HG03095 (cell line): ENCODE measurements at regions not wholly inside any gene's neighbourhood (a gene's known extent, or its start where the extent isn't known, plus 50 kb on each side); places are given as distances from the start of the nearest gene placed in this dataset.
A peak's percentile ranks its signal among the peaks of the same experiment; 100 is the strongest.
"Not testable (repeated sequence)": the region's sequence is repeated elsewhere in the genome, so short reads cannot be mapped to it uniquely, and the experiment has no call there.

Experiments
- ATAC-seq: cut with Tn5 transposase; IDR thresholded peaks from one replicate; pipeline ENCODE4 v1.9.1; 2021; ENCODE audit warnings: moderate library complexity; ENCODE audit not compliant: unreplicated experiment

DNA sequence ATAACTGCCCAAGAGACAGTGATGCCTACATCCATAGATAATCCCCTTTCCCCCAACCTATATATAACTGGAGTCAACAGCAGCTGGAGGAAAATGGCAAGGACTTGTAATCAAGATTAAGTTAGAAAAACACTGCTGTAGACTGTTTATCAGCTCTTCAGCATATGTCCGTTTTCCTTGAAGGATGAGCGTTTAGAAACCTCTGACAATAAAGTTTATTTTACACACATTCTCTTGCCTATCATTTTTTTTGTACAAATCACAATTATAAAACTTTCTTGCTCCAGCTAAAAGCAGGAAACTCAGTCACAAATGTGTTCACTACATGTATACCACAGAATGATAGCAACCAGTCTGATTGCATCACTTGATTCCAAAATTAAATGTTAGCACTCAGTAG is 50.8 kb downstream of the PPIAL4G start:
- ATAC-seq: not testable (repeated sequence)

DNA sequence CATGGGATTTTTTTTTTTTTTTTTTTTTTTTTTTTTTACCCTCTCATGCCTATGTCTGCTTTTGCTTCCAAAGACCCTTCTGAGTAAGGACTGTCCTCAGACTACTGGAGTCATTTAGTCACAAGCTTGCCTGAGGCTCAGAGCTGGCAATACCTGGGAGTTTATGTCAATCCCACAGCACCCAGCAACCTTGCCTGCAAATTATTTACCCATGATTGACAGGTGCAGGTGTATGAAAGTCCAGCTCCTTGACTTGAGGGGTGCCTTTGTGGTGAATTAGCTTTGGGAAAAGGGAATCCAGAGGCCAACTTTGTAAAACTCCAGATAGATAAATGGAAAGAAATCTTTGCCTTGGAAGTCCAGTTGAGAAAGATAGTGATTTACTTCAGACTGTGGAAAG is 53.2 kb downstream of the PPIAL4G start:
- not testable (repeated sequence) for ATAC-seq

DNA sequence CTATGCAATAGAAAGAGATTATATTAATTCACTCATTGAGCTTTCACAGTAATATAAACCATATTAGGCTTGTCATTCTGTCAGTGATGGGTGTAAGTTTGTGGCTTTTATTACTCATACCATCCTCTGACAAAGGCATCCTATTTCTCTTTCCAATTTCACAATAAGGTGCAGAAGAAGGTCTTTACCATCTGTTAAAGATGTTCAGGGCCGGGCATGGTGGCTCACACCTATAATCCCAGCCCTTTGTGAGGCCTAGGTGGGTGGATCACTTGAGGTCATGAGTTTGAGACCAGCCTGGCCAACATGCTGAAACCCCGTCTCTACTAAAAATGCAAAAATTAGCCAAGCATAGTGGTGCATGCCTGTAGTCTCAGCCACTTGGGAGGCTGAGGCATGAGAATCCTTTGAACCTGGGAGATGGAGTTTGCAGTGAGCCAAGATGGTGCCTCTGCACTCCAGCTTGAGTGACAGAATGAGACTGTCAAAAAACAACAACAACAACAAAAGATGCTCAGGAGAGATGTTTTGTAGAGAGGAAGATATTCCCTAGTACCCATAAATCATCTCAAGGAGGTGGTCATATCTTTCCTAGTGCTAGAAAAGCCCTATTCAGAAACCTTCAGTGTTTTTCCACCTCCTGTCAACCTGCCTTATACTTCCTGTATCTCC is 56.0 kb downstream of the PPIAL4G start:
- not testable (repeated sequence) for ATAC-seq

- not testable (repeated sequence) for ATAC-seq
These were observed 56.7 kb downstream of the PPIAL4G start for GRCh38 chr1:148426385-148426784.

GRCh38 chr1:148424143-148425003 is 58.7 kb downstream of the PPIAL4G start:
- not testable (repeated sequence) for ATAC-seq

DNA sequence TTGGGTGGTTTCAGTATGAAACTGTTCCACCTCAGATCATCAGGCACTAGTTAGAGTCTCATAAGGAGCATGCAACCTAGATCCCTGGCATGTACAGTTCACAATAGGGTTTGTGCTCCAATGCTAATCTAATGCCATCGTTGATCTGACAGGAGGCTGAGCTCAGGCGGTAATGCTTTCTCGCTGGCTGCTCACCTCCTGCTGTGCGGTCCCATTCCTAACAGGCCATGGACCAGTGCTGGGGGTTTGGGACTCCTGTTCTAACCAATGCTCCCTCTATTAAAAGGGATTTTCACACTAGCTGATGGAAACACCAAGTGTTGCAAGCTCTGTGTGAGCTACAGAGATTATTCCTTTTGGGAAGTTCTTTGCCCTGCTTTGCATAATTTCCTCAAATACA is 60.2 kb downstream of the PPIAL4G start:
- not testable (repeated sequence) for ATAC-seq

GRCh38 chr1:148417241-148417640 is 65.9 kb downstream of the PPIAL4G start:
- not testable (repeated sequence) for ATAC-seq

GRCh38 chr1:148413385-148413784 is 69.7 kb downstream of the PPIAL4G start:
- not testable (repeated sequence) for ATAC-seq

DNA sequence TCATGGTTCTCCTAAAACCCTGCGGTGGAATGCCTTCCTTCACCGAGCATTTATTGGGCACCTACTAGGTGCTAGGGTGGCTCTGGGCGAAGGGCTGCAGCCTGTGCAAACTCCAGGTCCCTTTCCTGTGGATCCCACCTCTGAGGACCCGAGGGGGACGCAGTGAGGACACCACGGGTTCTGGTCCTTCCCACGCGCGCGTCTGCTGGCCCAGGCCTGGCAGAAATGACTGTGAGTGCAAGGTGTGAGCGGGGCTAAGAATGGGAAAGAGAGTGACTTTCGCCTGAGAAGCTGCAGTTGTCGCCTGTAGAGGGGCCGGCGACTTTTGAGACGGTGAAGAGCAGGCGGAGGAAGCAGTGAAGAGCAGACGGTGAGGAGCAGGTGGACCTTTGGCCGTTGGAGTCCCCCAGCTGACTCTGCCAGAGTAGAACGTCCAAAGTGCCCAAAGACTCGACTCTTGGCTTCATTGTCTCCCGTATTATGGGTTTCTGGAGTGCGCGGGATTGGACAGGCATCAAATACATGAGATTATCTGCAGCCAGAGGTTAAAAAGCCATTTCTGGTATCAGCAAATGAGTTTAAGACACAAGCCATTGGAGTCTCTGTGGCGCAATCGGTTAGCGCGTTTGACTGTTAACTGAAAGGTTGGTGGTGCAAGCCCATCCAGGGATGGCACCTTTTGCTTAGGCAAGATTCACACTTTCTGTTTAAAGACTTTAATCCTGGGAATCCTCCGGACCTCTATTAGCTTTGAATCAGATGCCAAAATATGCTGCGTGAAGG is 78.1 kb downstream of the PPIAL4G start:
- ATAC-seq: not testable (repeated sequence)

DNA sequence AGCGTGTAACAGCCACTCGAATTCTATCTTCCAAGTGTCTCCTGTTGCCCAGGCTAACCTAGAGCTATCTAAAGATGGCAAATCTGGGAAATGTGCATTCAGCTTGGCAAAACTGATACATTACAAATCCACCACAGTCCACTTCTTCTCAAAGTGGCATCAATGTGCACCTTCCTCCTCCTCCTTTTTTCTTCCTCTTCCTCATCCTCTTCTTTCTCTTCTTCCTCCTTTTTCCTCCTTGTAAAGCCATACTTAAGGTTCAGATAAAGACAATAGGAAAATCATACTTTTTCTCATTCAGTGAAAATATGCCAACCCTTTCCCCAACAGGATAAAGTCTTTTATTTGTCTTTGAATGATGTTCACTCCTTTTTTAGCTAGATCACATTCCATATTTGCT is 79.2 kb downstream of the PPIAL4G start:
- not testable (repeated sequence) for ATAC-seq

DNA sequence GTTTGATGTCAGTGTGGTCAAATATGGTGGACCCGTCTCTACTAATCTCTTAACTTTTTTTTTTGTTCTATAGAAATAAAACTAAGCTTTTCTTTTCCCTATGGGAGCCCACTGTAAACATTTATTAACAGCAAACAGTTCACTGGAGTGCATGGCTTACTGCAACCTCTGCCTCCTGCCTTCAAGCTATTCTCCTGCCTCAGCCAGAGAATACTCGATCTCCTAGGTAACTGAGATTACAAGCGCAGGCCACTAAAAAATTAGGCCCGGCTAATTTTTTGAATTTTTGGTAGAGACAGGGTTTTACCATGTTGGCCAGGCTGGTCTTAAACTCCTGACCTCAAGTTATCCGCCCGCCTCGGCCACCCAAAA is 80.0 kb downstream of the PPIAL4G start:
- ATAC-seq: not testable (repeated sequence)

DNA sequence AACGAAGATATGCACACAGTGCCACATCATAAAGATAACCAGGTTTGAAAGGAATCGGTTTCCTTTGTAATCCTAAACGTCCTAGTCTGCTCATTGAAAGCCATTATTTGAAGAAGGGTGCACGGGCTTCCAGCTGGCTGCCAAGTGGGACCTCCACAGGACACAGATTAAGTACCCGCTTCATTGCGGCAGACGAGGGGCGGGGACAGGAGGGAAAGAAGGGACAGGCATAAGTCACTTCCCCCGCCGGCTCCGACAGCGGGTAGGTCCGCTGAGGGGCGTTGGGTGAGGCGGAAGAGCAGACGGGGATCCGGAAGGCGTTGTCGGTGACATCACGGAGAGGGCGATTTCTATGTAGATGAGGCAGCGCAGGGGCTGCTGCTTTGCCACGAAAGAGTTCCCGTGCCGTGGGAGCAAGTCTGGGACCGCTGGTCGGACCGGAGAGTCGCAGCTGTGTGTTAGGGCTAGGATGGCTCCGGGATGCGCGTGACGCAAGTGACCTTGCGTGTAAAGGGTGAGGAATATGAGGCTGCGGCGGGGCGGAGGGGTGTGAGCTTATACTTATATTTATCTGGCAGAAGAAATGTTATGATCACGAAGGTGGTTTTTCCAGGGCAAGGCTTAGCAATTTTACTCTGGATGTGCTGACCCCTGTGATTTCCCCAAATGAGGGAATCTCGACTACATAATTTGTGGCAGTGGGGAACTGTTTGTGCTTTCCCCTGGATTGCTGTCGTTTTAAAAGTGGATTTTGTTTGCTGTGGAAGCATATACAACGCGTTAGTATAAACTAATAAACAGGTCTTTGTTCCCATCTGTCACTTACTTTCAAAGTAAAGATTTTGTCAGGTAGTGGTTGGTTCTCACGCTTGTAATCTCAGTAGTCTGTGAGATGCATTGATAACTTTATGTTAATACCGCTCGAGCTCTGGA is 80.7 kb downstream of the PPIAL4G start:
- peak; percentile 94 for ATAC-seq

DNA sequence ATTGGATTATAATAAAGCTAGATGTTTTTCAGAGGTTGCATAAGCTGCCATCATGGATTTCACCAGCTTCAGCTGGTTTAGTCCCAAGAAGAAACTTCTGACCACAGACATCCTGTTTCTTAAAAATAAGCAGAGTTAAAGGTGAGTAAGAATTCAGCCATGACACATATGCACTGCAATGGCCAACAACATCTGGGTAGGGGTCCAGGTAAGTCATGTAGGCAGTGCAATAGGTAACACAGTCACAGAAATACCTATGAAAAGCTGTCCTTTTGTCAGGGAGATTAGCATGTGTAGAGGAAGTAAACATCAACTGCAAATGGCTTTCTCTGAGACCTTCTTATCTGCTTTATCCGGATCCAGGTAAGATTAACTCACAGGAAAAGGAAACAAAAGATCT is 85.6 kb downstream of the PPIAL4G start:
- ATAC-seq: not testable (repeated sequence)

- not testable (repeated sequence) for ATAC-seq
These were observed 90.6 kb downstream of the PPIAL4G start for GRCh38 chr1:148392505-148392904.

GRCh38 chr1:148391323-148391722 is 91.8 kb downstream of the PPIAL4G start:
- ATAC-seq: not testable (repeated sequence)

GRCh38 chr1:148389027-148389339 is 94.1 kb downstream of the PPIAL4G start:
- ATAC-seq: no peak

GRCh38 chr1:148388260-148389026 is 94.7 kb downstream of the PPIAL4G start:
- peak; percentile 59 for ATAC-seq

DNA sequence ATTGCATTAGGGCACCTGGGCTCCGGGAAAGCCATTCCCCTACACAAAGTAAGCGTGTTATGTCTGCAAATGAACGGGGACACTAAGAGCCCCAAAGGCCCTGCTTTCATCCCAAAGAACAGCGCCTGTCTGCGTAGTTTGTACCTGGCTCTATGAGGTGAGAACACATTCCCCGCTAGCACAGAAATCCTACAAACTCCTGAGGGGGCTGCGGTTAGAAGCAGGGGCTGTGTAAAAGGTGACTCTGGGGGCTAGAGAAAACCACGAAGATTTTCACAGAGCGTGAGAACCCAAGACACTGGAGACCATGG is 95.2 kb downstream of the PPIAL4G start:
- not testable (repeated sequence) for ATAC-seq

DNA sequence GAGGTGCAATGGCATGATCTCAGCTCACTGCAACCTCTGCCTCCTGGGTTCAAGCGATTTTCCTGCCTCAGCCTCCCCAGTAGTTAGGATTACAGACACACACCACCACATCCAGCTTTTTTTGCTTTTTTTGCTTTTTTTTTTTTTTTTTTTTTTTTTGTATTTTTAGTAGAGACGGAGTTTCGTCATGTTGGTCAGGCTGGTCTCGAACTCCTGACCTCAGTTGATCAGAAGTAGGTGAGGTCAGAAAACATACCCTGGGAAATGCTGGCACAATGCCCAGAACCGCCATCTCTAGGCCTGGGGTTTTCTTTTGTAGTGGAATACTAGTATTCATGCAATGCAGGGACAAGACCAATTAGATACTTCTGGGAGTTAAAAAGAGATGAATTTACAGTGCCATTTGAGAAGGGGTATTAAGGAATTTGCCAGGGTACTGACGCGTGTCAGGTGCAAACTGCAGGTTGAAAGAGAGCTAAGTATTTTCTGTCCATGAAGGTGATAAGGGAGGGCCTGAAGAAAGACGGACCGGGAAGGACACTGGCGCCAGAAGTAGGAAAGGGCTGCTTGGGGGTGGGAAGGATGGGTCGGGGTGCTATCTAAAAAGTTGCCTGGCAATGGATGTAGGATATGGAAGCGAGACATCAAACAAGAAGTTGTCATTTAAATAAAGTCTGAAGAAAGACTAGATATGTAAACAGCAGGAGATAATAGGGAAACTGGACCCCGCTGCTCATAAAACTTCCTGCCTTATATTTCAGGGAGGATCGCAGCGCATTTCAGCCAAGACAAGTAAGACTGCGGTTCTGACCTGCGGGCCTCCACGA is 95.8 kb downstream of the PPIAL4G start:
- not testable (repeated sequence) for ATAC-seq
